22Rv1 (cell line): ENCODE measurements at regions not wholly inside any gene's neighbourhood (a gene's known extent, or its start where the extent isn't known, plus 50 kb on each side); places are given as distances from the start of the nearest gene placed in this dataset.

Source experiments
- H3K27ac ChIP-seq: fragments of 450-650 bp; 2 replicates; pipeline ENCODE4 v1.5.1; 2017
- CTCF ChIP-seq: fragments of 450-650 bp; IDR thresholded peaks from 2 replicates; pipeline ENCODE4 v1.5.1; 2017; ENCODE audit warnings: mild to moderate bottlenecking
- ZFX ChIP-seq: fragments of 450-650 bp; IDR thresholded peaks from 2 replicates; pipeline ENCODE4 v1.6.1; 2017; ENCODE audit warnings: antibody characterized with exemption, borderline replicate concordance

DNA sequence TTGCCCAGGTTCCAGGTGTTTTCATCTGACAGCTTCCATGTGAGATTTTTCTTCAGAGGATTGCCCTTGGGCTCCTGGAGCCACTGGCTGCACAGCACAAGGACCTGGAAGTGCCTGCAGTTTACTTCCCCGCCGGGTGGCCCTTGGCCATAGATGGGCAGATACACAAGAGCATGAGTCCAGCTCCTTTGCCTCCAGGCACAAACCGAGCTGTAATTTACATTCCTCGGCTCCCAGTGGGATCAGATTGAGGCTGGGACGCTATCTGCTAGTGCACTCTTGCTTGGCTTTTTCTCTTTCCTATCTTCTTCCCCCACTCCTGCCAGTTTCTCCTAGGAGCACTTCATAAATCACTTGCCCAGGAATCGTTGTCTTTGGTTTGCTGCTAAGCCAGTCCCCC, 85.4 kb upstream of the RALY start:
- H3K27ac ChIP-seq, result peak overlapping the region; percentile 61
- TF ChIP-seq ZFX (no peak), CTCF (no peak)

GRCh38 chr20:33908868-33909267, 84.8 kb upstream of the RALY start:
- H3K27ac ChIP-seq, result peak overlapping the region; percentile 61

GRCh38 chr20:33909331-33909921, 84.3 kb upstream of the RALY start:
- peak overlapping the region; percentile 61 for H3K27ac ChIP-seq
- no peak for TF ChIP-seq CTCF
- no peak for TF ChIP-seq ZFX

More at GRCh38 chr20:33908868-33909267, 84.8 kb upstream of the RALY start:
- TF ChIP-seq CTCF, result no peak
- TF ChIP-seq ZFX, result no peak

DNA sequence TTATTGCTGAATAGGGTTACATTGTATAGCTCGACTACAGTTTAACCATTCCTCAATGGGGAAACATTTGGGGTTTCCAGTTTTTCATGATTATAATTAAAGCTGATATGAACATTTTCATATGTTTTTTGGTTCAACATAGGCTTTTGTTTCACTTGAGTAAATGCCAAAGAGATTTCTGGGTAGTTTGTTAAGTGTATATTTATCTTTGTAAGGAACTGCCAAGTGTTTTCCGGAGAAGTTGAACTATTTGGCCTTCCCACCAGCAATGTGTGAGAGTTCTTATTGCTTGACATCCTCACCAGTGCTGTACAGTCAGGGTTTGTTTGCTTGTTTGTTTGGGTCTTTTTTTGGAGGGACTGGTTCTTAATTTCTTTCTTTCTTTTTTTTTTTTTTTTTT, 83.7 kb upstream of the RALY start:
- H3K27ac ChIP-seq, result peak overlapping the region; percentile 61
- TF ChIP-seq ZFX (no peak), CTCF (no peak)

- TF ChIP-seq ZFX, result no peak
- no peak for TF ChIP-seq CTCF
- peak overlapping the region; percentile 61 for H3K27ac ChIP-seq
Observed at GRCh38 chr20:33910529-33911327, 83.0 kb upstream of the RALY start.

GRCh38 chr20:33914919-33915318, 78.8 kb upstream of the RALY start:
- no peak overlapping the region for H3K27ac ChIP-seq
- no peak for TF ChIP-seq CTCF
- TF ChIP-seq ZFX, result no peak

- H3K27ac ChIP-seq, result no peak overlapping the region
- TF ChIP-seq ZFX (no peak), CTCF (peak; percentile 78)
Observed at GRCh38 chr20:33915726-33916331, 77.9 kb upstream of the RALY start.
